ENCODE measurements at regions not wholly inside any gene's neighbourhood (a gene's known extent, or its start where the extent isn't known, plus 50 kb on each side); places are given as distances from the start of the nearest gene placed in this dataset.

DNA sequence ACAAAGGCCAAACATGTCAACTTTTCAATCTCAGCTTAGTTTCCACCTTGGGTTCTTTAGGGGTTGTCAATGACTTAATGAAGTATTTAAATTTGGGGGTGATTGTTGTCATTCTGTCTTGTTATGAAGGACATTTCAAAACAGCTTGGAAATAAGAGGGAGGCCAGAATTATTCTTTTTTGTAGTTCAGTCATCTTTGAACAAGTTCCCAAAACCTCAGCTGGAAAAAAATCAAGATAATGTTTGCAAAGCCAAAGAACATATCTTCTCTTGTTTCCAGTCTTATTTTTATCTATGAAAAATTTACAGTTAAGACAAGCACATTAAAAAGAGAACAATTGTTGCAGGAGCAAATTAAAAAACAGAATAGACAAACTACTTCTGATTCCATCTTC is 612.8 kb downstream of the INSC start:
- no peak for DNase-seq (ENCODE audit: low spot score)

DNA sequence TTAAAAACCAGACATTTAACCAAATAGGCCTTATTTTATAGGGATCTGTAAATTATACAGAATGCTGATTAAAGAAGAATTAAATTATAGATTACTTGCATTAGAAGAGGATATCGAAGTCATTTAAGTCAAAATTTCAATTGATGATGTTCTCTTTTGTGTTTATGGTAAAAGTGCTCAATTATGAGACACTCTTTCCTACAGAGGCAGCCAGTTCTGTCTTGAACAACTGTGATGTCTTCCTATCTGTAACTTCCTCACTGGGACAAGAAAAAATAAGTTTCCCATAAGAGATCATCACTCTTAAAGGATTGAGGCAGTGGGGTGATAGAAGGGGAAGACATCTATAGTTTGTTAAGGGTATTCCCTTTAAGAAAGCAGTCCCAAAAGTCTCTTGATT is 613.5 kb downstream of the INSC start:
- DNase-seq (ENCODE audit: low spot score), result no peak

DNA sequence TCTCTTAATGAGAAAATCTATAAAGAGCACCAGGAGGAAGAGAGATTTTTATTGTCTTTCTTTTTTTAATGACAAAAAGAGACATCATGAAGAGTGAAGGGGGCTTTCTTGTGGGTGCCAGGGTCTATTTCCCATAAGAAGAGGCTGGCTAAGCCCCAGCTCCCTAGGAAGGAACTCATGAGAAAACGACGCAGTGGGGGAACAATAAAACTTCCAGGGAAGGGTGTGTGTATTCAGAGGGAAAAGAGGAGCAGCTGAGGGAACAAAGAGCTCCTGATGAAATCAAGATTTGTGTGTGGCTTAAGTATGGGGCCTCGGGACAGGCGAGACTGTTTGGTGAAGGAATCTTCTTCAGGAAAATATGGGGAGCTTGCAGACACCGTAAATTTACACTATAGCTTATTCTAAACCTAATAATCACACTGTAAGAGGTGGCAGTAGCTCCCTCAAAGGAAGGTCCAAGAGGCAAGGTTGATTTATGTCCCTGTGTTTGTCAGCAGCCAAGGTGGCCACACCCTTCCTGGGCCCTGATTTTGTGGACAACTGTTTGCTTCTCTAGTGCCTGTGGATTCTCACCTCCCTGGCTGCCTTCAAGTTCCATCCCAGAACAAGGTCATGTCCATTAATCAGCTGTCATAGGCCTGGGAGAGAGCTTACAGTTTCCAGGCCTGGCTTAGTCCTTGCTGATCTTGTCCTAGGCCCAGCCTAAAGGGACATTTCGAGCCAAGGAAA is 615.7 kb downstream of the INSC start:
- no peak for DNase-seq (ENCODE audit: low spot score)

DNA sequence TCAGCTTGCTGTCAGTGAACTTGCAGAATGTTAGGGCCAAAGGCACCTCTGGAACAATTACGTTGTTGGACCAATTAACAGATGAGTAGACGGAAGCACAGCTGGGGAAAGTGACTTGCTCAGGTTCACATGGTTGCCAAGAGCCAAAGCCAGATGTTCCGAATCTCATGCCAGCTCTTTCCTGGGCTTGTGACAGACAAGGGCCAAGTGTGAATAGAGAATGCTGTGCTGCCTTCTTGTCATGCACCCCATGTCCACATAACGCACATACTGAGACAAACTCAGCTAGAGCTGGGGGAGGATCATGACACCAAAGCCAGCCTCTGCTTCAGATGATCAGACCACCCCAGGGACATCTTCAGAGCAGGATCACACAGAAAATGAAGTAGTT is 616.3 kb downstream of the INSC start:
- no peak for DNase-seq (ENCODE audit: low spot score)

DNA sequence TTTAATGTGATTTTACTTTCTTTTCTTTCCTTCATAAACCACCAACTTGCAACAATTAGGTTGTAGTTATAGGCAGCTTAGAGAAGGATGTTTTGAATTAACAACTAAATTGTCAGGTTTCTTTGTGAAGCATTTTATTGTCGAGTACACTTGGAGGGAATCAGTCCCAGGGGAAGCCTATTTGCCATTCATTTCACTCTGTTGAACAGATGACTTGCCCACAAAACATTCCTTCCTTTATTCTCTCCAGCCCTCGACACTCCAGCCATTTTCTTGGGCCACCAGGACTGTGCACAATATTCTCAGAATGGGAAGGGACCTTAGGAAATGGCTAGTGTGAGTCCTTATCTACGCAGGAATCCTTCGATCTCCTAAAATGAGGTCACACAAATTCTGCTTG is 620.6 kb downstream of the SOX6 start:
- DNase-seq (ENCODE audit: low spot score), result no peak

DNA sequence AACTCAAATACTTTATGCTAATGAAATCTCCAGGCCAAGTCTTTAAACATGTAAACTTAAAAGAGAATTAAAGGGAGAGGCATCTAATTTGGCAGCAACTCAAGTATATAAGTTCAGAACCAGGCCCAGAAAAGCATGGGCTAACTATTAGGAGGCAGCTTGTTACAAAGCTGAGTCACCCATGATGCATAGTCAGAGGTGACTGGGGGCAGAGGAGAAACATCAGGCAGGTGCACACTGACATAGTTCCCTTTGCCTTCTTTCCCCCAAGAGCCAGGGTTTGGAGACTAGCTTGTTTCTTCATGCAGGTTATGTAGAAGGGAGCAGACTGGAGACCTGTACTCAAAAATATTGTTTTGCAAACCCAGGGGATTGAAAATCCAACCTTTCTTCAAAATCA is 619.0 kb downstream of the SOX6 start:
- DNase-seq (ENCODE audit: low spot score), result no peak

DNA sequence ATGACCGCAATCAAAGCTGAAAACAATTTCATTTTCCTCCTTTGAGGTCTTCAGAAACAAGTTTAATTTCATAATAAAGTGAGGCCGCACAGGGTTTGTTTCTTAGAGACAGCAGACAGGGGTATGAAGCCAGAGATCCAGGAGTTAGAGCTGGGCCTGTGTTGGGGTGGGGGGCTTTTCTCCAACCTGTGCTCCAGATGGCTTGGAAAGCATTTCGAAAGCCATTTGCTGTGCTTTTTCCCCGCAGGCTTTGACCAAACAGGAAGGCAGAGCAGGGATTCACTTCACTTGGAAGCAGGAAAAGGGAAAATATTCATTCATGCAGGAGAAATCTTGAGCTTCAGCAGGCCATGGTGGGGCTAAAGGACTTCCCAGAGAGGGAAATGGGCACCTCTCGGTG is 617.4 kb downstream of the SOX6 start:
- no peak for DNase-seq (ENCODE audit: low spot score)

DNA sequence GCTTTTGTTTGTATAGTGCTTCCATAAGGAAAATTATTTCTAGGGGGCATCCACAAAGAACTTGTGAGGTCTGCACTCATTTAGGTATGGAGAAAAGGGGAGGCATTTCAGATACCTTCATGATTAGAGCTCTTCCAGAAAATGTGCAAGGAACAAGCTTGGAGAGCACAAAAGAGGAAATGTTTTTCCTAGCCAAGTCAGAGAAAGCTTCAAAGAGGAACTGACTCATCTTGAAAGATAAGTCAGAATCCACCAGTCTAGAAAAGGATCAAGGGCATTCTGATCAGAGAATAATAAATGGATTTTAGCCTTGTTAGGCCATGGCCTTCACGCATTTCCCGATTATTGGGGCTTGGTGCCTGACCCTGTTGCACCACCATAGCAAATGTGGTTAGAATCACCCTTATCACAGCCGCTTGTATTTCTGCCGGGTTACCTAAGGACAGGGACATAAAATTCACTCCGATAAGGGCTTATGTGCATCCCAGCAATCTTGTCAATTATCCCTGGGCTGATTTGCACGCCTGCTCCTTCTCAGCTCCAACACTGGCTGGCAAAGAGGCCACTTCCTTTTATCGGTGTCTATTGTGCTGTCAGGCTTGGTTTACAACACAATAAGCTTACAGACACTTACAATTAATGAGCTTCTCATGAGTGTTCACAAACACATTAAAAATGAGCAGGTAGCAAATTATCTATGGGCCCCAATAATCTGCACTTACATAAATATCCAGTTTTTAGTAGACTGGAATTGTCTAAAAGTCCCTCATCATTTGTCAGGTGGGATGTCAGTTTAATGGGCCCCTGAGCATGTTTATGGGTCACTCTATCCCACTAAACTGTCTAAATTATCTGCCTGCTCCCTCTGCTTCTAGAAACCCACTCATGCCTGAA is 613.5 kb downstream of the SOX6 start:
- DNase-seq (ENCODE audit: low spot score), result no peak

DNA sequence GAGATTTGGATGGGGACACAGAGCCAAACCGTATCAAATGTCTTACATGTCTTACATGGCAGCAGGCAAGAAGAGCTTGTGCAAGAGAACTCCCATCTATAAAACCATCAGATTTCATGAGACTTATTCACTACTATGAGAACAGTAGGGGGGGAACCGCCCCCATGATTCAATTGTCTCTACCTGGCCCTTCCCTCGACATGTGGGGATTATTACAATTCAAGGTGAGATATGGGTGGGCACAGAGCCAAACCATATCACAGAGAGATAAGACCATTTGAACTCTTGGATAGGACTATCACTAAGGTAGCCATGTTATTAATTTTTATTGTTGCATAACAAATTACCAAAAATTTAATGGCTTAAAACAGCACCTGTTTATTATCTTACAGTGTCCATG is 611.7 kb downstream of the SOX6 start:
- no peak for DNase-seq (ENCODE audit: low spot score)

DNA sequence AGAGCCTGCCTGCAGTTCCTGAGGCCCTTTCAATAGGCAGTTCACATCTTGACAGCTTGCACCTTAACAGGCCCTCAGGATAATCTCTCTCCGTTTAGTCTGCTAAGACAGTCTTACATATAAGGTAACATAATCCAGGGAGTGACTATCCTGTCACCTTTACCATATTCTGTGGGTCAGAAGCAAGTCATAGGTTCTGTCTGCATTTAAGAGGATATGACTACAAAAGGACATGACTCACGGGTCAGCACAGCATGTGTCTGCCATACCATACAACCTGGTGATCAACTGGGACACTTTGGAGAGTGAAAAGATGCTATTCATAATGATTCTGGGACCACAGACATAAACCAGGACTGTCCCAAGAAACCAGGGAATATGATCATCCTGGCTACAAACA is 611.1 kb downstream of the SOX6 start:
- no peak for DNase-seq (ENCODE audit: low spot score)

DNA sequence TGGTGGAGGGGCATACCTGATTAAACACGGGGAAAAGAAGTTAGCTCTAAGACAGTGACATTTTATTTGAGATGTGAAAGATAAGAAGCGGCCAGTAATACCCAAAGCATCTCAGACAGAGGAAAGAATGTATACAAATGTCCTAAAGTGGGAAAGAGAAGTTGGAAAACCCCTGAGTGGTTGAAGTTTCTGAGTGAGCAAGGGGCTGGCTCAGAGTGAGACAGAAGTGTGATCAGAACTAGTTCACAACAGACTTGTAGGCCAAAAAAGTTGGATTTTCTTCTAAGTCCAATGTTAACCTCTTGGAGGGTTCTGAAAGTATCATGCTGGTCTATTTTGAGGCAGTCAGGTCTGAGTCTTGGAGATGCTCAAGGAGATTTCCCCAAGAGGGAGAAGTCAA is 608.7 kb downstream of the SOX6 start:
- DNase-seq (ENCODE audit: low spot score), result no peak

DNA sequence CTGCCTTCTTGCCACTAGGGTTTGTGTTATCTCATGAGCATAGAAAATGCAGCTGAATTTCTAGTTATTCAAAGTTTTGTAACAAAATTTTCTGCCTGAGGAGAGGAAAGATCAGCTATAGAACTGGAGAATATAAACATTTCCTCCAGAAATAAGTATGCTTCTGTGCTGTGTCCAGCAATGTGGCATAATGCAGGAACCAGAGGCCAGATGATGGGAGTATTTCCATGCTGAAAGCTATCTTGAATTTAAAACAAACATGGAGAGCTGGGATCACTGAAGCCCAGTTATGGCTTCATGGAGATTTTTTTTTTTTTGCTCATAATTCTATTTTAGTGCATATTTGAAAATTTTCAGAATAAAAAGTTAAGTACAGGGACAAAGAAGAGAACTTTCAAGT is 608.2 kb downstream of the SOX6 start:
- no peak for DNase-seq (ENCODE audit: low spot score)

DNA sequence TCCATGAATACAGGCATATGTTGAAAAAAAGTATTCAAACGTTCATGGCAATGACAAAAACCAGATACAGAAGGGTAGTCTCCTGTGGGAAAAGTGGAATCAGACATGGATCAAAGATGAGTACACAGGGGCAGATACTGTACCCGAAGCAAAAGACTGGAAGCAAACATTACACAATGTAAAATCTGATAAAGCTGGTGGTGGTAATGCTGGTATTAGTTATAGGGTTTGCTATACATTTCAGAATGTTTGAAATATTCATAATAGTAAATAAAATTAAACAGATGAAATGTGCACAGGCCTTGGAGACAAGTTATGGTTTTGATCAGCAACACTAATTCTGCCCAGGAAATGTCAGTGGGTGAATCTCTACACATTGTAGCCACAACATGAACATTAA is 607.6 kb downstream of the SOX6 start:
- no peak for DNase-seq (ENCODE audit: low spot score)

DNA sequence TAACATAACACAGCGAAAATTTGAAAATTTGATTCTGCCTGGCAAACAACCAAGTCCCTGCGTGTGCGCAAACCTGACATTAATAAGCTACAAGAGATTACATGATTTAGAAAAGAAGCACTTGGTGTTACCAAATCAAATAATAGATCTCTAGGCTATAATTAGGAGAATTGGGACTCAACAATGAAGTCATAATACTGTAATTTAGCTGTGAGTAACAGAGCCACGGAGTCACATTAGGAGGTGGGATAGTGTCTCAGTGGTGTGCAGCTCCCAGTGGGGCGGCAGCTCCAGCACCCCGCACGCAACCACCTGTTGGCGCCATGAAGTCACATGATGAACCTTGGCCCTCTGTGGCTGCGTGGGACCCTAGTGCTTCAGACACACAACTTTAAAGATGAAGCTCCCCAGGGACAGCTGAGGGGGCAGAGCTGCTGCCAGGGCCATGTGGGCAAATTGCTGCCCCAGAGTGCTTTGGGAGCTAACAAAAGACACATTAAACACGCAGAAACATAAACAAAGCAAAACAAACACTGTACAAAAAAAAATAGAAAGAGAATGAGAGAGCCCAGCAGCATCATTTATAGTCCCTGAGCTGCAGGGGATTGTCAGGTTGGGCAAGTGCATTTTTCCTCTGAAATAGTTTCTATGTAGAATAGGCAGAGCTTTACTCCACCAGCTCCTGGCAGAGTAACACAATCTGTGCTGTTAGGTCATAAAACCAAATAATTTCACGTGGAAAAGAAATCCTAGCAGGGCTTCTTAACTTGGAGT is 605.6 kb downstream of the SOX6 start:
- no peak for DNase-seq (ENCODE audit: low spot score)

DNA sequence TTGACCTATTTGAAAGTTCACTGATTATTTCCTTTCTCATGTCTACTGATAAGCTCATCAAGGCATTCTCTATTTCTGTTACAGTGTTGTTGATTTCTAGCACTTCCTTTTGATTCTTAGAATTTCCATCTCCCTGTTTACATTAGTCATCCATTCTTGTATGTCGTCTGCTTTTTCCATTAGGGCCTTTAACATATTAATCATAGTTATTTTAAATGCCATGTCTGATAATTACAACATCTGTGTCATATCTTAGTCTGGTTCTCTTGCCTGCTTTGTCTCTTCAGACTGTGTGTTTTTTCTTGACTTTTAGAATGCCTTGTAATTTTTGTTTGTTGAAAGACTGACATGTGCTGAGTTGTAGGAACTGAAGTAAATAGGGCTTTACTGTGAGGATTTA is 602.1 kb downstream of the SOX6 start:
- DNase-seq (ENCODE audit: low spot score), result no peak

DNA sequence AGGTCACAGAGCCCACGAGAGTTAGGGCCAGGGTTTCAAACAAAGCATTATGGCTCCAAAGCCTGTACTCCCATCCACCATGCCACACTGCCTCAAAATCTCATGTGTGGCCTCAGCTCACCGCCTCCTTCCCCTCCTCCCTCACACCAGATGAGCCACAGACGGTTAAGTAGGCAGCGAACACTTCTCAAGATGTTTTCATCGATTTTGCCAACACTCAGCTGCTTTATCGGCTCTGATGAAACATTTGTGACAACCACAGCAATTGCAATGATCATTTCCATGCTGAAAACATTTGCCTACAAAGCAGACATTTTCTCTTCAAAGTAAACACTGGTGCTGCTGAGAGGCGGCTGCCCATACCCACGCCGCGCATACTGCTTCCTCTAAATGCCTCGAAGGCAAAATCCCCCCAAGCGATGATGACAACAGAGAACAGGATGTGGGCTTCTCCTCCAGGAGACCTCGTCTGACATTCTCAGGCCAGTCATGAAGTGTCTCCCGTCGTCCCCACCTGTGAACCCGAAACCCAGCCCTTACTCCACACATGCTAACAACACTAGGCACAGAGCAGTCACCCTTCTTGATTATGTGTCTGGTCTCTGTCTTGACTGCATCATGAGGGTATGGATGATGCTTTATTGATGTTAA is 599.2 kb downstream of the SOX6 start:
- DNase-seq (ENCODE audit: low spot score), result no peak

DNA sequence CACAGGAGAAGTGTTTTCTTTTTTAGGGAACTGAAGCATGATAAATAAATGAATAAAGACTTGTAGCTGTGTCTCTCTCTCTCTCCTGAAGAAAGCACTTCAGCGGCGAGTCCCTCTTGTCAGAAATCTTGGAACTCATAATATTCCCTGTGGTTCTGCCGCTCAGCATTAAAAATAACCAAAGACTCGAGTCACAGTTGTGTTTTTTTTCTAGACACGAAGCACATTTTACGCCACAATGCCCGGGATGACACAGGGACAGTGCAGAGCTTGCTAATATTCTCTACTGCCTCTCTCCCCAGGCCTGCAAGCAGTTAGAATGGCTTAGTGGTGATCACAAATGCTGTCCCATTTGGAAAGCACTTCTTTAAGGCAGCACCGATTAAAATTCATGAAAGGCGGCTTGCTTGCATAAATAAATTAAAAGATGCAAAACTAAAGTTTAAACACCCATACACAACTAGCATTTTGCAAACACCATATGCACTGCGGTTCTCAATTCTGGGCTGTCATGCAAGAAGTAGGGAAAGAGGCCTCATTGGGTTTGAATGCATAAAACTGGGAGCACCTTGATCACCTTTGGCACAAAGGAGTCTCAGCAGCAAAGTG is 597.4 kb downstream of the SOX6 start:
- DNase-seq (ENCODE audit: low spot score), result no peak

DNA sequence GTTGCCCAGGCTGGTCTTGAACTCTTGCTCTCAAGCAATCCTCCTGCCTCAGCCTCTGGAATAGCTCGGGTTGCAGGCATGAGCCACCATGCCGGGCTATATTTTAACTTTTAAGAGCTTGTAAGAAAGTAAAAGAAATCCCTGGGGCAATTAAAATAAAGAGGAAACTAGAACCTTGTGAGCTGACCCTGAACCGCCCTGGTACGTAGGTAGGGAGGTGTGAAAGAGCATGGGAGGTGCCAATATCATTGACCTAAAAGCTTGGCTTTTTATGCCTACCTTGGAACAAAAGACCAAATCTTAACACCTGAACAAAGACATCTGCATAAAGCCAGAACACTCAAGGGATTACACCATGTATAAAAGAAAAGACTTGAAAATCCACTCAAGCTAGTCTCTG is 595.1 kb downstream of the SOX6 start:
- peak; percentile 34 for DNase-seq (ENCODE audit: low spot score)

DNA sequence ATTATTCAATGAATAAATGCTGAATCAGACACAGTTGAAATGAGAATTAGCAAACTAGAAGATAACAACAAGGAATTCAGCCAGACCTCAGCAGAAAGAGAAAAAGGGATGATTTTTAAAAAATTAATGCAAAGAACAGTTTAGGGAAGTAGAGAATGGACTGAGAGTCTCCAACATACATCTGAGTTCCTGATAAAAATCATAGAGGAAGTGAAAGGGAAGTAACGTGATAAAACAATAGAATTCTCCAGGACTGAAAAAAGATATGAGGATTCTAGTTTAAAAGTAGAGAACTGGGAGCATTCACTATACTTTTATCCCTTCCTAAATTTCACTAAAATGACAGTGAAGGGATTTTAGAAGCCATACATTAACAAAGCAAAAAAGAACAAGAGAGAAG is 592.0 kb downstream of the SOX6 start:
- DNase-seq (ENCODE audit: low spot score), result no peak

DNA sequence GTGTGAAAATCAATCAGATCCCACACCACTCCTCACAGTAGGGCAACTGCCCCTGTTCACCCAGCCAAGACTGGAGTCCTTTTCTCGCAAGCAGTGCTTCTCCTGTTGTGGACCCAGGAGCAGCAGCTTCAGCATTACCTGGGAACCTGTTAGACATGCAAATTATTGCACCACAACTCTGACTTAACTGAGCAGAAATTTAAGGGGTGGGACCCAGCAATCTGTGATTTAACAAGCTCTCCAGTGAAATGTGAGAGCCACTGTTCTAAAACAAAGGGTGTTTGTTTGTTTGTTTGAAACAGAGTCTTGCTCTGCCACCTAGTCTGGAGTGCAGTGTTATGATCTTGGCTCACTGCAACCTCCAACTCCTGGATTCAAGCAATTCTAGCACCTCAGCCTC is 591.4 kb downstream of the SOX6 start:
- peak; percentile 66 for DNase-seq (ENCODE audit: low spot score)

DNA sequence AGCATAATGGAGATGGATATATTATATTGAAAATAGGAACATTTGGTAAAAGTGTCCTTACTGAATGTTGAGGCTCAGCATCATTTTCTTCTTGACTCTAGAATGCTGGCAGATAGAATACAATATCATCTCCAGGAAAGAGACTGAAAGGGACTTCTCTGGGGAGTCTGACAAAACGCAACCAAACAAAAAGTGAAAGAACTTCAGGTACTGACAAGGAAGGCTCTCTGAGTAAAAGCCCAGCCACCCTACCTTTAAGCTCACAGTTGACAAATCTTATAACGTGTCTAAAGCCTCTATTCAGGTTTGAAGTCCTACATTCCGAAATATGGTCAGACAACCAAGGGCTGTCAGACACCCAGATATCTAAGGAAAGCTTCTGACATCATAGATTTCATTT is 590.8 kb downstream of the SOX6 start:
- DNase-seq (ENCODE audit: low spot score), result peak; percentile 19

DNA sequence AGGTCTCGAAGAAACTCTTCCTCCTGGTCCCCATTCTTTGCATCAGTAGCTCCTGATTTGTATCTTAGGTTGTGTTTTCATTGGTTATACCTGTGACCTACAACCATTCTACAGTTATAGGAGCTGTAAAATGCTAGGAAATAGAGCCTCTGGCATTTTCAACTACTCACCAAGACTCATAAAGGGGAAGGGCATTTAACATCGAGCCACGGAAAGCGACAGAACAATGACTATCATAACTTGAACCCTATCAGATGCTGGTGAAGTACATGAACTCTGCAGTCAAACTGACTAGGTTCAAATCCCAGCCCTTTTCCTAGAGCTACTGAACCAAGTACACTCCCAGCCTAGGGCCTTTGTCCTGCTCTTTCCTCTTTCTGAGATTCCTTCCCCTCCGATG is 588.0 kb downstream of the SOX6 start:
- DNase-seq (ENCODE audit: low spot score), result no peak
